ENCODE measurements at regions not wholly inside any gene's neighbourhood (a gene's known extent, or its start where the extent isn't known, plus 50 kb on each side); places are given as distances from the start of the nearest gene placed in this dataset.

GRCh38 chr12:58310809-58311622 is 369.6 kb downstream of the ATP23 start:
- TF ChIP-seq CTCF (IDR thresholded peaks at IDR 0.05) (no peak), POLR2A (IDR thresholded peaks at IDR 0.05) (no peak)

All from gastroesophageal sphincter (tissue), 3 donors.